Adipocyte (in vitro differentiated cells): ENCODE measurements at regions not wholly inside any gene's neighbourhood (a gene's known extent, or its start where the extent isn't known, plus 50 kb on each side); places are given as distances from the start of the nearest gene placed in this dataset.

ENCODE experiments used
- DNase-seq: peaks from one replicate; pipeline ENCODE4 v3.0.0-alpha.2; 2015; ENCODE audit warnings: low read depth
- H3K27me3 ChIP-seq: replicated peaks from 2 replicates; pipeline ENCODE4 v1.7.0; 2013; ENCODE audit warnings: mild to moderate bottlenecking, low read length, moderate library complexity; ENCODE audit not compliant: control insufficient read depth, insufficient read depth
- H3K36me3 ChIP-seq: 2 replicates; pipeline ENCODE4 v1.7.0; 2013; ENCODE audit warnings: low read length, mild to moderate bottlenecking, moderate library complexity; ENCODE audit not compliant: control insufficient read depth, insufficient read depth, severe bottlenecking
- H3K4me1 ChIP-seq: 2 replicates; pipeline ENCODE4 v1.7.0; 2013; ENCODE audit warnings: mild to moderate bottlenecking, low read length, moderate library complexity; ENCODE audit not compliant: control insufficient read depth, insufficient read depth
- H3K4me3 ChIP-seq: 2 replicates; pipeline ENCODE4 v1.7.0; 2013; ENCODE audit warnings: mild to moderate bottlenecking, low read length, moderate library complexity
- H3K9ac ChIP-seq: 2 replicates; pipeline ENCODE4 v1.7.0; 2013; ENCODE audit warnings: mild to moderate bottlenecking, low read length, moderate library complexity
- H3K9me3 ChIP-seq: 2 replicates; pipeline ENCODE4 v1.7.0; 2013; ENCODE audit warnings: mild to moderate bottlenecking, low read length, moderate library complexity; ENCODE audit not compliant: control insufficient read depth

GRCh38 chr9:13941714-13942113 is 372.2 kb downstream of the NFIB start:
- no peaks in the 10 kb centered on the region for H3K36me3 ChIP-seq
- no peak overlapping the region for H3K4me3 ChIP-seq
- no peaks in the 10 kb centered on the region for H3K27me3 ChIP-seq
- no peak for DNase-seq
- no peak overlapping the region for H3K9ac ChIP-seq
- H3K4me1 ChIP-seq = peaks cover 22% of the 10 kb centered on the region
- H3K9me3 ChIP-seq = no peaks in the 10 kb centered on the region

GRCh38 chr9:13939701-13940490 is 374.0 kb downstream of the NFIB start:
- Histone ChIP-seq H3K27me3 (no peaks in the 10 kb centered on the region), H3K4me3 (no peak overlapping the region), H3K9ac (peak overlapping the region; percentile 39), H3K4me1 (peaks cover 22% of the 10 kb centered on the region), H3K36me3 (no peaks in the 10 kb centered on the region), H3K9me3 (no peaks in the 10 kb centered on the region)
- no peak for DNase-seq

DNA sequence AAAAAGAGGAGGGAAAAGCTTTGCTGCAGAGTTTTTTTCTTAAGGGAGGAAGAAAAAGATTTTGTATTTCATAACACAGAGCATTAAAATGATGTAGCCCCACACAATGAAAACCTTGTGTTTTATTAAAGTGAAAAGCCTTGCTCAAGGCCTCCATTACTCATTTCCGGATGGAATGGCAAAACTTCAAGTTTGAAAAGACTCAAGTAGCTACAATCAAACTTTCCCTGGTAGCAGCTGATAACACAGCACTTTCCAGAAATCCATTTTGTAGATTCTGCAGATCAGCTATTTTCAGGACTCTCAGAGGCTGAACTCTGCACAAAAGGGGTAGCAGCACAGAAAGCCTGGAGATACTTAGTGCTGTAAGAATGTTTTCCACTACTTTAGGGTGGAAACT is 374.8 kb downstream of the NFIB start:
- peak; percentile 85 for DNase-seq
- no peaks in the 10 kb centered on the region for H3K9me3 ChIP-seq
- H3K4me3 ChIP-seq = no peak overlapping the region
- peaks cover 22% of the 10 kb centered on the region for H3K4me1 ChIP-seq
- H3K27me3 ChIP-seq = no peaks in the 10 kb centered on the region
- H3K9ac ChIP-seq = peak overlapping the region; percentile 39
- no peaks in the 10 kb centered on the region for H3K36me3 ChIP-seq

- H3K4me1 ChIP-seq = peaks cover 21% of the 10 kb centered on the region
- no peaks in the 10 kb centered on the region for H3K36me3 ChIP-seq
- no peak overlapping the region for H3K4me3 ChIP-seq
- DNase-seq = no peak
- no peak overlapping the region for H3K9ac ChIP-seq
- H3K9me3 ChIP-seq = no peaks in the 10 kb centered on the region
- no peaks in the 10 kb centered on the region for H3K27me3 ChIP-seq
These were observed 379.5 kb downstream of the NFIB start for GRCh38 chr9:13934416-13934815.

DNA sequence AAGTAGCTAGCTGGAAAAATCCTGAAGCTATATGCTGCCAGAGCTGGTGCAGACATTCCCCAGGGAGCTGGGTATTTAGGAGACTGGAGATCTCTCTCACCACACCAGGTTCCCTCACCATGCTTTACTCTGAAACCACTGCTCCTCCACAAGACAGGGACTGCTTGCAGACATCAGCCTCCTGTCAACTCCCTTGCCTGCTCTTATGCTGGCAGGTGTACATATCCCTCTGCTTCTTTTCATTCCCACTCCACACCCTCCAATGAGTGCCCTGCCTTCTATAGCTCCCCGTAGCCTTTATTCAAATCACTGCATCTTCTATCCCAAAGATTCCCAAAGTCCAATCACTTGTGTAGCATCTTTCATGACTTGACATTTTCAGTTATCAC is 380.7 kb downstream of the NFIB start:
- Histone ChIP-seq H3K4me1 (peaks cover 17% of the 10 kb centered on the region), H3K36me3 (no peaks in the 10 kb centered on the region), H3K9me3 (no peaks in the 10 kb centered on the region), H3K9ac (no peak overlapping the region), H3K4me3 (no peak overlapping the region), H3K27me3 (no peaks in the 10 kb centered on the region)
- no peak for DNase-seq

DNA sequence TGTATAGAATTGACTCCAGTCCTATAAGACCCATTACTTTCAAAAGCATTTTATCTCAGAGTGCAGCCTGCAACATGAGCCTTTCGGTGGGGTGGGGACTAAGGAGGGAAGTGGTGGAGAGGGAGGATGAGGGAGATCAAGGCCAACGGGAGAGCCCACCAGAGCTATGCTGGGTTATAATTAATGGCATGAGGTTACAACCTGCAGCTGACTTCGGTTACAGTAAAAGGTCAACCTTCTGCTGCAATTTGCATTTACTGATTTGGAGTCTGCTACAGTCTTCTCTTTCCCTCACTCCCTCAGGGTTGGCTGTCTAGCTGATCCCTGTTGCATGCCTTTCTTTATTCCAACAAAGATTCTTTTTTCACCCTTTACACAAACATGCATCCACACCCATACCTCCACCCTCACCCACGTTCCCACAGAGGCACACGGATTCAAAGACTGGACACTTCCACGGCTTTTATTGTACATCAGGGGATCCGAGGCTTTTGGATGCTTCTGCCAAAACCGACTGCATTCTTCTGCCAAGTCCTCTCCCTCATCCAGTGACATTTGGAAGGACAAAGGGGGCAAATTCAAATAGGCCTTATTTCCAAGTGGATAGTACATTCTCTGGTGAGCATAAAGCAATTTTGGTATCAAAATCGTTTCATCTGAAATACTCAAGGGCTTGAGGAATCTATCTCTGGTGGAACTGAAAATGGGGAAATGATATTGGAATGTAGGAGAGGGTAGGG is 381.2 kb downstream of the NFIB start:
- H3K36me3 ChIP-seq = no peaks in the 10 kb centered on the region
- no peak for DNase-seq
- H3K9ac ChIP-seq = no peak overlapping the region
- H3K4me3 ChIP-seq = no peak overlapping the region
- peaks cover 17% of the 10 kb centered on the region for H3K4me1 ChIP-seq
- H3K27me3 ChIP-seq = no peaks in the 10 kb centered on the region
- H3K9me3 ChIP-seq = no peaks in the 10 kb centered on the region

DNA sequence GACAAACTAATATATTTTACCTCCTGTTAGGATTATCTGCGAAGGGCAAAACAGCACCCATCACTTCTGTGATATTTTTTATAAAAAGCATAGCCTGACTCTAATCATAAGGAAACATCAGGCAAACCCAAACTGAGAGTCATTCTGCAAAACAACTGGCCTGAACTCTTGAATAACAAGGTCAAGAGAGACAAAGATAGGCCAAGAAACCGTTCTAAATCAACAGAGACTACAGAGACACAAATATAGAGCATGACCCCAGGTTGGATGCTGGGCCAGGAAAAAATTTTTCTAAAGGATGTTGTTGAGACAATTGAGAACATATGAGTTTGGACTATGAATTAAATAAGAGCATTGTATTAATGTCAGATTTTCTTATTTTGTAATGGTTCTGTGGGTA is 384.9 kb downstream of the NFIB start:
- Histone ChIP-seq H3K4me3 (no peak overlapping the region), H3K9me3 (no peaks in the 10 kb centered on the region), H3K27me3 (no peaks in the 10 kb centered on the region), H3K36me3 (no peaks in the 10 kb centered on the region), H3K4me1 (peaks cover 17% of the 10 kb centered on the region), H3K9ac (no peak overlapping the region)
- no peak for DNase-seq

DNA sequence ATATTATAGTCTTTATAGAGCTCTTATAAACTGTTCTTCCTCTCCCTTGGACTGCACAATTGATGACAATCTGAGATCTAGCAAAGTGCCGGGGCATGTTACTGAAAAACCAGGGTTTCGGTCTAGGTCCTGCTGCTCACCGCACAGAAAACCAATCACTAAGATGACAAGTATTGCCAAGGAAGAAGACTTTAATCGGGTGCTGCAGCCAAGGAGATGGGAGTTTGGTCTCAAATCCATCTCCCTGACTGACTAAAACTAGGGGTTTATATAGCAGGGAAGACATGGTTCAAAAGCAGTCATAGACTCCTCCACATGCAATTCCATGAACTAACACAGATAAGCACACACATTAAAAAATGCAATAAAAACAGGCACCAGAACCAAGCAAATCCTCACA is 390.6 kb downstream of the NFIB start:
- H3K9me3 ChIP-seq = no peaks in the 10 kb centered on the region
- no peaks in the 10 kb centered on the region for H3K27me3 ChIP-seq
- DNase-seq = no peak
- H3K9ac ChIP-seq = no peak overlapping the region
- H3K36me3 ChIP-seq = no peaks in the 10 kb centered on the region
- H3K4me3 ChIP-seq = no peak overlapping the region
- peaks cover 17% of the 10 kb centered on the region for H3K4me1 ChIP-seq

GRCh38 chr9:13920557-13920956 is 393.4 kb downstream of the NFIB start:
- Histone ChIP-seq H3K9ac (no peak overlapping the region), H3K4me1 (peaks cover 19% of the 10 kb centered on the region), H3K4me3 (no peak overlapping the region), H3K36me3 (no peaks in the 10 kb centered on the region), H3K9me3 (no peaks in the 10 kb centered on the region), H3K27me3 (no peaks in the 10 kb centered on the region)
- DNase-seq = no peak

DNA sequence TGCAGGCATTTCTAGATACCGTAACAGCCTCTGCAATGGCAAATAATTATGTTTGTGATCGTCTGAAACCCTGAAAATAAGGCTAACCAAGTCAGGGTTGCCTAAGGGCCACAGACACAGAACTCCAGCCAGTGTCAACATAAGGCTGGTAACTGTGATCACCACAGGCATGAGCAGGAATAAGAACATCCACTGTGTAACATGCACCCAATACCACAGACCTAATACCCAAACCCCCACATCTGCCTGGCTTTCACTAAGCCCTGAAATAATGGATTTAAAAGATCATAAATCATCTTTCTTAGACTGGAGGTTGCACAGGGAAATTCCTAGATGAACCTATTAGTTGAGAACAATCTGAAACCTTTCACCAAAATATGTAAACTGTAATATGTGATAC is 394.5 kb downstream of the NFIB start:
- Histone ChIP-seq H3K36me3 (no peaks in the 10 kb centered on the region), H3K27me3 (no peaks in the 10 kb centered on the region), H3K9me3 (no peaks in the 10 kb centered on the region), H3K9ac (no peak overlapping the region), H3K4me1 (peaks cover 20% of the 10 kb centered on the region), H3K4me3 (no peak overlapping the region)
- no peak for DNase-seq

GRCh38 chr9:13917534-13917933 is 396.4 kb downstream of the NFIB start:
- Histone ChIP-seq H3K4me3 (no peak overlapping the region), H3K4me1 (peaks cover 19% of the 10 kb centered on the region), H3K9me3 (no peaks in the 10 kb centered on the region), H3K36me3 (no peaks in the 10 kb centered on the region), H3K9ac (no peak overlapping the region), H3K27me3 (no peaks in the 10 kb centered on the region)
- no peak for DNase-seq
